ENCODE measurements at regions not wholly inside any gene's neighbourhood (a gene's known extent, or its start where the extent isn't known, plus 50 kb on each side); places are given as distances from the start of the nearest gene placed in this dataset.

DNA sequence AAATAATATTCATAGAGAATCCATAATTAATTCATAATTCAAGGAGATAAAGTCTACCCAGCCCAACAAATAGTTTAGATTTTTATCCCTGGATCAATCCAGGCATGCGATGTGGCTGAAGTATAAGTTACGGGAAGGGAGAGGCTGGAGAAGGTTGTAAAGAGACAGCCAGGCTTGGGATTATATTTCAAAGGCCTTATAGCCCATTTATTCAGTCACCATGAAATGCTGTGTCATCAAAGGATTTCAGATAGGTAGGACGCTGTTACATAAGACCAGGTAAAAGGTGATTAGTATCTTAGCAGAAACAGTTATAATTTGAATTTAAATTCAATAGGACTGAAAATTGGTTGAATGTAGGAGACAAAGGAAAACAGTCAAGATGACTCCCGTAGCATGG is 73.0 kb upstream of the NFKB1 start:
- Histone ChIP-seq H3K9me3 (no peaks in the 10 kb centered on the region), H3K4me3 (no peak overlapping the region), H3K27ac (no peak overlapping the region), H3K27me3 (no peaks in the 10 kb centered on the region), H3K36me3 (no peaks in the 10 kb centered on the region), H3K4me1 (peaks cover 0 to 6% of the 10 kb centered on the region in 2 donors)
- no peak for TF ChIP-seq POLR2A (IDR thresholded peaks at IDR 0.05)
- TF ChIP-seq, protein P1, sequence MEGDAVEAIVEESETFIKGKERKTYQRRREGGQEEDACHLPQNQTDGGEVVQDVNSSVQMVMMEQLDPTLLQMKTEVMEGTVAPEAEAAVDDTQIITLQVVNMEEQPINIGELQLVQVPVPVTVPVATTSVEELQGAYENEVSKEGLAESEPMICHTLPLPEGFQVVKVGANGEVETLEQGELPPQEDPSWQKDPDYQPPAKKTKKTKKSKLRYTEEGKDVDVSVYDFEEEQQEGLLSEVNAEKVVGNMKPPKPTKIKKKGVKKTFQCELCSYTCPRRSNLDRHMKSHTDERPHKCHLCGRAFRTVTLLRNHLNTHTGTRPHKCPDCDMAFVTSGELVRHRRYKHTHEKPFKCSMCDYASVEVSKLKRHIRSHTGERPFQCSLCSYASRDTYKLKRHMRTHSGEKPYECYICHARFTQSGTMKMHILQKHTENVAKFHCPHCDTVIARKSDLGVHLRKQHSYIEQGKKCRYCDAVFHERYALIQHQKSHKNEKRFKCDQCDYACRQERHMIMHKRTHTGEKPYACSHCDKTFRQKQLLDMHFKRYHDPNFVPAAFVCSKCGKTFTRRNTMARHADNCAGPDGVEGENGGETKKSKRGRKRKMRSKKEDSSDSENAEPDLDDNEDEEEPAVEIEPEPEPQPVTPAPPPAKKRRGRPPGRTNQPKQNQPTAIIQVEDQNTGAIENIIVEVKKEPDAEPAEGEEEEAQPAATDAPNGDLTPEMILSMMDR (IDR thresholded peaks at IDR 0.05 in 4 of 5, conservative IDR thresholded peaks at IDR 0.05 in 1 of 5): no peak
- intact Hi-C loops (cut with DNase I; ENCODE audit: low total_unique reads) (no loop called here), in situ Hi-C loops (cut with MboI; ENCODE audit: low sequenced_read_pairs in 4 of 4) (loop anchor here in 3 of 4 donors (25.0 kb wide), 2 partner anchors 184 to 584 kb away; partner anchors contain the start of gene SLC9B1 (in 1 of the 3))
- DNase-seq: no peak
- ATAC-seq: no peak

DNA sequence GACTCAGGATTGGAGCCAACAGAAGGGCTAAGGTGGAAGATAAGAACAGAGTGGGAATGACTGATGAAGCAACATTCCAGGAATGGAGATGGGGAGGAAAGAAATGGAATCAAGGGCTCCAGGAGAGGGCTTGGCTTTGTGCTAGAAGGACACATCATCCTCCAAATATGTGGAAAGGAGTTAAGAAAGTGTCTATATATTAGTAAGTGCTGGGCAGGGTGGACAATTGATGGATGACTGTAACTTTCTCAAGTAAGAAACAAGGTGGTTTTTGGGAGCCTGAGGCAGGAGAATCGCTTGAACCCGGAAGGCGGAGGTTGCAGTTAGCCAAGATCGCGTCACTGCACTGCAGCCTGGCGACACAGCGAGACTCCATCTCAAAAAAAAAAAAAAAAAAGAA is 71.6 kb upstream of the NFKB1 start:
- H3K27ac ChIP-seq: no peak overlapping the region
- H3K4me1 ChIP-seq: peaks cover 0 to 6% of the 10 kb centered on the region in 2 donors
- H3K27me3 ChIP-seq: no peaks in the 10 kb centered on the region
- H3K9me3 ChIP-seq: no peaks in the 10 kb centered on the region
- no peaks in the 10 kb centered on the region for H3K36me3 ChIP-seq
- TF ChIP-seq, protein P1 (IDR thresholded peaks at IDR 0.05 in 4 of 5, conservative IDR thresholded peaks at IDR 0.05 in 1 of 5): no peak
- TF ChIP-seq POLR2A (IDR thresholded peaks at IDR 0.05): no peak
- ATAC-seq (no peak), DNase-seq (no peak)
- intact Hi-C loops (cut with DNase I; ENCODE audit: low total_unique reads) (no loop called here), in situ Hi-C loops (cut with MboI; ENCODE audit: low sequenced_read_pairs in 4 of 4) (loop anchor here in 3 of 4 donors (25.0 kb wide), 2 partner anchors 183 to 583 kb away; partner anchors contain the start of gene SLC9B1 (in 1 of the 3))
- H3K4me3 ChIP-seq: no peak overlapping the region

DNA sequence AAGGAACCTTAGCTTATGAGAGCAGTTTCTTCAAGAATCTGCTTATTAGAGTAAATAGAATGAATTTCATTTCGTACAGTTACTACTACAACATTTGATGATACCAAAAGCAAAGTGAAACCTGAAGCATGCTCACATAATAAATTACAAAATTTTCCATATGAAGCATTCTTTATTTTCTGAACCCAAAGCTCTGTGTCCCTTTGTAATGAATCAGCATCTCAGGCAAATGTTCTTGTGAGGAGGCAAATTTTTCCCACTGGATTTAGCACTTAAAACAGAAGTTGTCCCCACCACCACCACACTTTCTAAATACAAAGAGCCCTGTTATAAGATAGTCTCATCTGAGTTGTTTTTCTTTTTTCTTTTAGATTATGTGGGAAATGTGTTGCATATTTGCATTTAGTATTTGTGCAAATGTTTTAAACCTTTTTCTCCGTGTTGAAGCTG is 70.7 kb upstream of the NFKB1 start:
- Histone ChIP-seq H3K27ac (peak overlapping the region; percentile 45 to 70 (median 66)), H3K36me3 (no peaks in the 10 kb centered on the region), H3K4me3 (peak overlapping the region; percentile 55 to 84 (median 64)), H3K9me3 (no peaks in the 10 kb centered on the region), H3K27me3 (no peaks in the 10 kb centered on the region), H3K4me1 (peaks cover 0 to 6% of the 10 kb centered on the region in 2 donors)
- ATAC-seq (no peak), DNase-seq (no peak)
- TF ChIP-seq POLR2A (IDR thresholded peaks at IDR 0.05): no peak
- TF ChIP-seq, protein P1 (IDR thresholded peaks at IDR 0.05 in 4 of 5, conservative IDR thresholded peaks at IDR 0.05 in 1 of 5): no peak
- in situ Hi-C loops (cut with MboI; ENCODE audit: low sequenced_read_pairs in 4 of 4): loop anchor here (10.0 to 25.0 kb wide), 3 partner anchors 182 to 664 kb away; partner anchors contain the start of genes BDH2 (in 1 of the 4) and SLC9B1 (in 1 of the 4)
- intact Hi-C loops (cut with DNase I; ENCODE audit: low total_unique reads): loop anchor here (5.0 to 10.0 kb wide), 4 partner anchors 83 to 764 kb away; partner anchors contain the start of genes CENPE, CISD2, SLC39A8 and UBE2D3

DNA sequence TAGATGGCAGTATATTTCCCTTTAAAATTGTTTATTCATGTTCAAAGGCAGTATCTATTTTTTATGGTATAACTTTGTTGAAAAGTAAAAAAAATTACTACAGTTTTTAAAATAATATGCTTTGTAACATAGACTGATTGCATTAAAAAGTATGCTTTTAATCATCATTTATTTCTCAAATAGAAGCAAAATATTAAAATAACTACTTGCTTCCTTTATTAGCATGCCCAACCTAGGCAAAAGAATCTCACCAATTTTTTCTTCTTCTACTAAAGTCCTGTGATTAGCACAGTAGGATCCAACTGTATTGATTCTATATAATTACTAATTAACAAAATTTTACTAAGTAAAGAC is 69.6 kb upstream of the NFKB1 start:
- TF ChIP-seq POLR2A (IDR thresholded peaks at IDR 0.05): no peak
- TF ChIP-seq, protein P1 (IDR thresholded peaks at IDR 0.05 in 4 of 5, conservative IDR thresholded peaks at IDR 0.05 in 1 of 5): no peak
- no peaks in the 10 kb centered on the region for H3K27me3 ChIP-seq
- intact Hi-C loops (cut with DNase I; ENCODE audit: low total_unique reads) (loop anchor here (5.0 to 10.0 kb wide), 4 partner anchors 84 to 763 kb away; partner anchors contain the start of genes CENPE, CISD2, SLC39A8 and UBE2D3), in situ Hi-C loops (cut with MboI; ENCODE audit: low sequenced_read_pairs in 4 of 4) (loop anchor here (10.0 to 25.0 kb wide), 3 partner anchors 181 to 663 kb away; partner anchors contain the start of genes BDH2 (in 1 of the 4) and SLC9B1 (in 1 of the 4))
- no peaks in the 10 kb centered on the region for H3K9me3 ChIP-seq
- peaks cover 0 to 6% of the 10 kb centered on the region in 2 donors for H3K4me1 ChIP-seq
- peak overlapping the region; percentile 55 to 84 (median 64) for H3K4me3 ChIP-seq
- DNase-seq (no peak), ATAC-seq (no peak)
- peak overlapping the region in 2 of 4 donors; percentile 63 to 69 for H3K27ac ChIP-seq
- H3K36me3 ChIP-seq: no peaks in the 10 kb centered on the region
